H1 (cell line): ENCODE measurements at regions not wholly inside any gene's neighbourhood (a gene's known extent, or its start where the extent isn't known, plus 50 kb on each side); places are given as distances from the start of the nearest gene placed in this dataset.

Experiments used
- CTCF ChIA-PET: fragments of 300-600 bp; sonication (Branson Sonifier 250); formaldehyde crosslinking; loops from one replicate; lab custom pipeline; 2021; ENCODE audit not compliant: partially characterized antibody; lab: Charles Lee
- POLR2A ChIA-PET: fragments of 300-600 bp; sonication (Branson Sonifier 250); formaldehyde crosslinking; loops from one replicate; lab custom pipeline; 2021; ENCODE audit warnings: inconsistent platforms; ENCODE audit not compliant: partially characterized antibody; lab: Charles Lee
- DNase-seq, 2 experiments: peaks; one replicate each; pipeline versions ENCODE4 v3.0.0 to v3.0.0-alpha.2; 2010 to 2022; ENCODE audit warnings: low spot score in 2 of 2, low read depth in 1 of 2, mixed read lengths in 1 of 2
- FAIRE-seq: peaks from 2 replicates; lab custom pipeline; 2011; peaks lifted over from hg19 to GRCh38; lab: Jason Lieb, UNC
- H2AFZ ChIP-seq: 2 replicates; pipeline ENCODE4 v1.8.1; 2012; ENCODE audit warnings: low read length, inconsistent platforms
- H2AK5ac ChIP-seq: 2 replicates; pipeline ENCODE4 v1.6.1; 2013; ENCODE audit warnings: low read depth, low read length
- H2BK120ac ChIP-seq: replicated peaks from 2 replicates; pipeline ENCODE3; 2013; ENCODE audit warnings: low read depth, low read length, inconsistent platforms
- H2BK12ac ChIP-seq: 2 replicates; pipeline ENCODE4 v1.6.1; 2013; ENCODE audit warnings: low read depth, low read length
- H2BK15ac ChIP-seq: 2 replicates; pipeline ENCODE4 v1.6.1; 2013; ENCODE audit warnings: low read length
- H2BK20ac ChIP-seq: 2 replicates; pipeline ENCODE4 v1.6.1; 2013; ENCODE audit warnings: low read length
- H2BK5ac ChIP-seq: 2 replicates; pipeline ENCODE4 v1.6.1; 2013; ENCODE audit warnings: low read depth, low read length
- H3K14ac ChIP-seq: 2 replicates; pipeline ENCODE4 v1.6.1; 2013; ENCODE audit warnings: inconsistent platforms; ENCODE audit not compliant: insufficient read length
- H3K18ac ChIP-seq: 2 replicates; pipeline ENCODE4 v1.6.1; 2013; ENCODE audit warnings: low read length; ENCODE audit errors: extremely low read depth
- H3K23ac ChIP-seq: 2 replicates; pipeline ENCODE4 v1.6.1; 2013; ENCODE audit warnings: inconsistent platforms; ENCODE audit not compliant: insufficient read length
- H3K23me2 ChIP-seq: 2 replicates; pipeline ENCODE4 v1.6.1; 2013; ENCODE audit warnings: low read depth, low read length
- H3K27ac ChIP-seq: 2 replicates; pipeline ENCODE4 v1.6.1; 2011; ENCODE audit warnings: low read depth, low read length, inconsistent platforms
- H3K27me3 ChIP-seq, 4 experiments: replicated peaks in 1 of 4; 1 replicate in 1 of 4; 2 replicates in 3 of 4; pipeline versions ENCODE4 v1.6.1 to v1.8.1; 2011 to 2013; ENCODE audit warnings: low read length in 3 of 4, mild to moderate bottlenecking in 3 of 4, inconsistent platforms in 2 of 4, mixed read lengths in 2 of 4, moderate library complexity in 1 of 4; ENCODE audit not compliant: control insufficient read depth in 3 of 4, insufficient read depth in 3 of 4; ENCODE audit errors: extremely low read depth in 1 of 4
- H3K36me3 ChIP-seq, 4 experiments: 2 replicates each; pipeline versions ENCODE4 v1.6.1 to v1.8.1; 2011 to 2013; ENCODE audit warnings: mild to moderate bottlenecking in 4 of 4, low read length in 3 of 4, moderate library complexity in 2 of 4, control low read depth in 1 of 4, inconsistent platforms in 1 of 4; ENCODE audit not compliant: insufficient read depth in 4 of 4, control insufficient read depth in 2 of 4
- H3K4ac ChIP-seq: replicated peaks from 2 replicates; pipeline ENCODE3; 2013; ENCODE audit warnings: low read length, low read depth, mixed read lengths, inconsistent platforms; ENCODE audit not compliant: insufficient read length
- H3K4me1 ChIP-seq, 4 experiments: replicated peaks in 1 of 4; 1 replicate in 1 of 4; 2 replicates in 3 of 4; pipeline versions ENCODE4 v1.6.1 to v1.8.1; 2011 to 2013; ENCODE audit warnings: low read length in 3 of 4, inconsistent platforms in 2 of 4, mixed read lengths in 1 of 4; ENCODE audit not compliant: insufficient read depth in 4 of 4, control insufficient read depth in 3 of 4
- H3K4me2 ChIP-seq, 2 experiments: 2 replicates each; pipeline versions ENCODE4 v1.6.1 to v1.8.1; 2011 to 2013; ENCODE audit warnings: low read depth in 2 of 2, low read length in 2 of 2, control low read depth in 1 of 2, inconsistent platforms in 1 of 2, mild to moderate bottlenecking in 1 of 2; ENCODE audit not compliant: insufficient read depth in 1 of 2
- H3K4me3 ChIP-seq, 4 experiments: fragments of 200-600, 300-600 bp in 1 of 4; sonication (generic), shearing (Covaris generic), sonication (Bioruptor Twin) in 1 of 4; 2 replicates each; pipeline versions ENCODE4 v1.5.1 to v1.8.1; 2011 to 2016; ENCODE audit warnings: low read length in 4 of 4, low read depth in 3 of 4, control low read depth in 2 of 4, inconsistent platforms in 2 of 4, mild to moderate bottlenecking in 2 of 4, mixed read lengths in 1 of 4, moderate library complexity in 1 of 4; ENCODE audit not compliant: insufficient read depth in 2 of 4; ENCODE audit errors: extremely low read depth in 1 of 4
- H3K56ac ChIP-seq: replicated peaks from 2 replicates; pipeline ENCODE3; 2013; ENCODE audit warnings: low read depth, mild to moderate bottlenecking, mixed read lengths, low read length, inconsistent platforms; ENCODE audit not compliant: insufficient read length
- H3K79me1 ChIP-seq: 2 replicates; pipeline ENCODE4 v1.6.1; 2013; ENCODE audit warnings: low read depth, low read length, control low read depth
- H3K79me2 ChIP-seq, 2 experiments: 2 replicates each; pipeline versions ENCODE4 v1.6.1 to v1.8.1; 2012 to 2013; ENCODE audit warnings: low read length in 2 of 2, mild to moderate bottlenecking in 2 of 2, inconsistent platforms in 1 of 2; ENCODE audit not compliant: insufficient read depth in 2 of 2, control insufficient read depth in 1 of 2
- H3K9ac ChIP-seq, 4 experiments: replicated peaks in 1 of 4; 1 replicate in 1 of 4; 2 replicates in 3 of 4; pipeline versions ENCODE4 v1.6.1 to v1.8.1; 2011 to 2013; ENCODE audit warnings: low read depth in 3 of 4, low read length in 3 of 4, control low read depth in 2 of 4, mild to moderate bottlenecking in 2 of 4, moderate library complexity in 2 of 4, inconsistent platforms in 1 of 4; ENCODE audit errors: extremely low read depth in 1 of 4
- H3K9me3 ChIP-seq, 2 experiments: 2 replicates each; pipeline versions ENCODE4 v1.6.1 to v1.8.1; 2012 to 2013; ENCODE audit warnings: mild to moderate bottlenecking in 2 of 2, moderate library complexity in 2 of 2, control low read depth in 1 of 2, inconsistent platforms in 1 of 2, low read depth in 1 of 2, low read length in 1 of 2, mixed read lengths in 1 of 2; ENCODE audit not compliant: insufficient read depth in 2 of 2
- H4K20me1 ChIP-seq, 2 experiments: replicated peaks in 1 of 2; 2 replicates each; pipeline versions ENCODE3 to v1.8.1; 2011 to 2013; ENCODE audit warnings: inconsistent platforms in 2 of 2, low read length in 2 of 2, mild to moderate bottlenecking in 1 of 2; ENCODE audit not compliant: insufficient read depth in 2 of 2, control insufficient read depth in 1 of 2
- H4K5ac ChIP-seq: 2 replicates; pipeline ENCODE4 v1.6.1; 2013; ENCODE audit warnings: low read length, low read depth, mixed read lengths, inconsistent platforms; ENCODE audit not compliant: insufficient read length
- H4K8ac ChIP-seq: 2 replicates; pipeline ENCODE4 v1.8.0; 2013; ENCODE audit warnings: mild to moderate bottlenecking, moderate library complexity, low read length, inconsistent platforms; ENCODE audit not compliant: insufficient read depth; ENCODE audit errors: extremely low read depth
- H4K91ac ChIP-seq: replicated peaks from 2 replicates; pipeline ENCODE3; 2013; ENCODE audit warnings: low read length, mixed read lengths, inconsistent platforms; ENCODE audit not compliant: insufficient read length
- HDAC6 ChIP-seq: IDR thresholded peaks from one replicate; pipeline ENCODE4 v1.7.1; 2012; ENCODE audit warnings: low read depth, mild to moderate bottlenecking, inconsistent platforms, low read length, moderate library complexity
- SAP30 ChIP-seq: fragments of 300-600 bp; sonication (generic); IDR thresholded peaks from 2 replicates; pipeline ENCODE4 v1.7.1; 2012; ENCODE audit warnings: low read length, moderate library complexity, mild to moderate bottlenecking, inconsistent platforms; ENCODE audit not compliant: insufficient read depth, insufficient replicate concordance
- WGBS, 2 experiments: shearing (Covaris generic) in 1 of 2; methylation state at CpG; one replicate each; pipeline versions ENCODE4 v1.1.6 to v1.1.7; 2013 to 2015; ENCODE audit warnings: low lambda C conversion rate in 2 of 2, mixed read lengths in 2 of 2, inconsistent platforms in 1 of 2, low coverage in 1 of 2, missing lambda C conversion rate in 1 of 2; ENCODE audit not compliant: insufficient replicate concordance in 2 of 2, insufficient coverage in 1 of 2, insufficient read length in 1 of 2; ENCODE audit errors: extremely low coverage in 1 of 2, missing lambda C conversion rate in 1 of 2; 5-methylcytosine and 5-hydroxymethylcytosine counted together
- TF ChIP-seq, protein P1 (sequence below): IDR thresholded peaks from 2 replicates; pipeline ENCODE4 v1.6.1; 2012; ENCODE audit warnings: inconsistent platforms
- TF ChIP-seq, protein P2 (sequence below): IDR thresholded peaks from 2 replicates; pipeline ENCODE4 v1.6.1; 2012; ENCODE audit warnings: inconsistent platforms

- Histone ChIP-seq H3K27ac (no peak overlapping the region), H3K4me2 (no peak overlapping the region), H3K27me3 (no peaks in the 10 kb centered on the region), H3K36me3 (no peaks in the 10 kb centered on the region), H3K4me1 (peaks cover 0 to 9% (median 0%) of the 10 kb centered on the region in 4 experiments; a peak in 1 of 7 replicates), H4K91ac (no peak overlapping the region), H3K18ac (no peak overlapping the region), H3K4ac (no peak overlapping the region), H4K8ac (no peak overlapping the region), H2BK5ac (no peak overlapping the region), H2BK15ac (no peak overlapping the region), H2BK12ac (no peak overlapping the region), H3K14ac (no peak overlapping the region), H3K23ac (no peak overlapping the region), H3K23me2 (no peaks in the 10 kb centered on the region)
- CTCF ChIA-PET, result interaction anchor here (0.9 to 3.0 kb wide), 5 partner anchors 13 to 49 kb away, joined by 3 to 18 read pairs (median 3); no protein-coding TSS in a partner anchor
- DNase-seq, result no peak
- TF ChIP-seq, protein P1, sequence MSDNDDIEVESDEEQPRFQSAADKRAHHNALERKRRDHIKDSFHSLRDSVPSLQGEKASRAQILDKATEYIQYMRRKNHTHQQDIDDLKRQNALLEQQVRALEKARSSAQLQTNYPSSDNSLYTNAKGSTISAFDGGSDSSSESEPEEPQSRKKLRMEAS, result peak; percentile 43; the same call in 1 of the 2 replicates
- TF ChIP-seq HDAC6, result no peak
- no peak for TF ChIP-seq SAP30
- TF ChIP-seq, protein P2, sequence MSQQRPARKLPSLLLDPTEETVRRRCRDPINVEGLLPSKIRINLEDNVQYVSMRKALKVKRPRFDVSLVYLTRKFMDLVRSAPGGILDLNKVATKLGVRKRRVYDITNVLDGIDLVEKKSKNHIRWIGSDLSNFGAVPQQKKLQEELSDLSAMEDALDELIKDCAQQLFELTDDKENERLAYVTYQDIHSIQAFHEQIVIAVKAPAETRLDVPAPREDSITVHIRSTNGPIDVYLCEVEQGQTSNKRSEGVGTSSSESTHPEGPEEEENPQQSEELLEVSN, result peak; percentile 53; the same call in 1 of the 2 replicates
- TF ChIP-seq, all 59 proteins: peak for 2
- Histone ChIP-seq H2BK120ac (no peak overlapping the region), H3K4me3 (no peak overlapping the region), H4K20me1 (no peaks in the 10 kb centered on the region), H4K5ac (no peak overlapping the region), H3K79me1 (no peaks in the 10 kb centered on the region), H3K9me3 (no peaks in the 10 kb centered on the region), H2AFZ (no peak overlapping the region), H2AK5ac (no peak overlapping the region), H3K9ac (no peak overlapping the region), H3K79me2 (no peaks in the 10 kb centered on the region), H3K56ac (no peak overlapping the region), H2BK20ac (no peak overlapping the region)
- no peak for FAIRE-seq
- POLR2A ChIA-PET, result no interaction called here
- 54% methylated on average over 6 of the region's 6 CpGs; no CpG with 5 or more reads in 1 of the 2 experiments for WGBS, 2 experiments
Observed at GRCh38 chr4:84433633-84434222, 65.4 kb downstream of the NKX6-1 start.
